GM12878 (cell line): ENCODE measurements at regions not wholly inside any gene's neighbourhood (a gene's known extent, or its start where the extent isn't known, plus 50 kb on each side); places are given as distances from the start of the nearest gene placed in this dataset.

Source experiments
- ATAC-seq: fragments of 200-7000 bp; cut with Tn5 transposase; 3 replicates; pipeline ENCODE4 v1.9.1; 2020; ENCODE audit warnings: mild to moderate bottlenecking, moderate library complexity
- BruUV-seq: library from RNA; stranded (reverse); fragments of 400-500 nt; replicated peaks from 2 replicates; lab custom pipeline; 2021; lab: Mats Ljungman, UMichigan
- CTCF ChIA-PET: fragments of 300-600 bp; sonication (Branson Sonifier 250); formaldehyde crosslinking; extraction: SDS; loops from one replicate; lab custom pipeline; 2021; ENCODE audit warnings: inconsistent platforms; lab: Yijun Ruan, JAX
- POLR2A ChIA-PET: fragments of 350-600 bp; formaldehyde crosslinking; extraction: SDS; loops from one replicate; lab custom pipeline; 2021; ENCODE audit warnings: inconsistent platforms; lab: Charles Lee
- RAD21 ChIA-PET: fragments of 300-600 bp; sonication (Branson Sonifier 250); formaldehyde crosslinking; loops from one replicate; lab custom pipeline; 2023; ENCODE audit warnings: antibody characterized with exemption; ENCODE audit not compliant: unreplicated experiment; lab: Charles Lee
- SMC1A ChIA-PET: fragments of 300-600 bp; sonication (Branson Sonifier 250); formaldehyde crosslinking; loops from one replicate; lab custom pipeline; 2023; ENCODE audit not compliant: unreplicated experiment, uncharacterized antibody; lab: Charles Lee
- DNase-seq: peaks from one replicate; pipeline ENCODE4 v3.0.0-alpha.2; 2011; ENCODE audit warnings: low read depth, low spot score
- FAIRE-seq: peaks from 3 replicates; lab custom pipeline; 2011; peaks lifted over from hg19 to GRCh38; lab: Jason Lieb, UNC
- H2AFZ ChIP-seq: 2 replicates; pipeline ENCODE4 v1.6.0; 2011; ENCODE audit warnings: low read depth, low read length, control low read depth; ENCODE audit not compliant: control insufficient read depth
- H3K27ac ChIP-seq: 2 replicates; pipeline ENCODE4 v1.5.1; 2011; ENCODE audit warnings: control low read depth; ENCODE audit not compliant: control insufficient read depth, insufficient read depth
- H3K27me3 ChIP-seq, 2 experiments: replicated peaks in 1 of 2; 2 replicates each; pipeline versions ENCODE4 v1.6.0 to v1.6.1; 2011; ENCODE audit warnings: low read length in 1 of 2; ENCODE audit not compliant: control insufficient read depth in 2 of 2, insufficient read depth in 2 of 2
- H3K36me3 ChIP-seq, 2 experiments: 2 replicates each; pipeline ENCODE4 v1.5.1; 2011; ENCODE audit warnings: low read length in 1 of 2; ENCODE audit not compliant: control insufficient read depth in 2 of 2, insufficient read depth in 2 of 2
- H3K4me1 ChIP-seq: 2 replicates; pipeline ENCODE4 v1.6.1; 2011; ENCODE audit warnings: mild to moderate bottlenecking, low read length, moderate library complexity, mixed read lengths; ENCODE audit not compliant: control insufficient read depth, insufficient read depth
- H3K4me2 ChIP-seq: 2 replicates; pipeline ENCODE4 v1.6.0; 2011; ENCODE audit warnings: control low read depth; ENCODE audit not compliant: control insufficient read depth, insufficient read depth
- H3K4me3 ChIP-seq: fragments of 200-600 bp; sonication (generic); 2 replicates; pipeline ENCODE4 v1.5.1; 2016
- H3K79me2 ChIP-seq: 2 replicates; pipeline ENCODE4 v1.6.0; 2011; ENCODE audit warnings: low read length; ENCODE audit not compliant: control insufficient read depth, insufficient read depth
- H3K9ac ChIP-seq: 2 replicates; pipeline ENCODE4 v1.8.0; 2011; ENCODE audit warnings: low read length, control low read depth, mixed read lengths; ENCODE audit not compliant: control insufficient read depth, insufficient read depth
- H3K9me3 ChIP-seq: replicated peaks from 3 replicates; pipeline ENCODE4 v1.5.1; 2011; ENCODE audit warnings: mild to moderate bottlenecking, low read length; ENCODE audit not compliant: control insufficient read depth, insufficient read depth
- H4K20me1 ChIP-seq: 2 replicates; pipeline ENCODE4 v1.6.0; 2011; ENCODE audit not compliant: control insufficient read depth, insufficient read depth
- BRCA1 ChIP-seq: IDR thresholded peaks from 2 replicates; pipeline ENCODE4 v1.6.1; 2011; ENCODE audit warnings: low read depth, low read length, improper control_type of control experiment
- CHD2 ChIP-seq: IDR thresholded peaks from 2 replicates; pipeline ENCODE4 v1.6.1; 2011; ENCODE audit warnings: low read depth, low read length, improper control_type of control experiment, borderline replicate concordance
- DPF2 ChIP-seq: fragments of 450-650 bp; IDR thresholded peaks from 2 replicates; pipeline ENCODE4 v1.6.1; 2017; ENCODE audit warnings: mild to moderate bottlenecking
- FOS ChIP-seq: IDR thresholded peaks from 3 replicates; pipeline ENCODE4 v1.6.1; 2011; ENCODE audit warnings: borderline replicate concordance; ENCODE audit not compliant: insufficient read length; ENCODE audit errors: extremely low read depth
- HDGF ChIP-seq: fragments of 450-650 bp; IDR thresholded peaks from 2 replicates; pipeline ENCODE4 v1.6.1; 2016; ENCODE audit warnings: antibody characterized with exemption
- IKZF2 ChIP-seq, 2 experiments: fragments of 450-650 bp; IDR thresholded peaks; 2 replicates each; pipeline ENCODE4 v1.6.1; 2017; ENCODE audit warnings: mild to moderate bottlenecking in 2 of 2, moderate library complexity in 2 of 2
- MEF2B ChIP-seq: fragments of 450-650 bp; IDR thresholded peaks from 2 replicates; pipeline ENCODE4 v1.6.1; 2018; ENCODE audit warnings: mild to moderate bottlenecking, moderate library complexity; ENCODE audit not compliant: partially characterized antibody, poor library complexity, severe bottlenecking
- NFIC ChIP-seq: IDR thresholded peaks from 2 replicates; pipeline ENCODE4 v1.6.1; 2012; ENCODE audit warnings: low read depth, mild to moderate bottlenecking, inconsistent platforms, low read length, moderate library complexity
- NFYB ChIP-seq: IDR thresholded peaks from 2 replicates; pipeline ENCODE4 v1.6.1; 2011; ENCODE audit warnings: low read depth, mild to moderate bottlenecking, low read length, improper control_type of control experiment, moderate library complexity; ENCODE audit not compliant: insufficient read depth
- NRF1 ChIP-seq: conservative IDR thresholded peaks from 2 replicates; pipeline ENCODE4 v1.6.1; 2011; ENCODE audit warnings: mild to moderate bottlenecking, low read depth, low read length, improper control_type of control experiment
- RAD21 ChIP-seq: IDR thresholded peaks from 2 replicates; pipeline ENCODE4 v1.6.1; 2011; ENCODE audit warnings: mild to moderate bottlenecking, low read depth, low read length, moderate library complexity; ENCODE audit not compliant: insufficient read depth
- RBBP5 ChIP-seq: fragments of 200-600 bp; sonication (generic); conservative IDR thresholded peaks from 2 replicates; pipeline ENCODE4 v1.6.1; 2016
- SUZ12 ChIP-seq: fragments of 200-600 bp; sonication (generic); IDR thresholded peaks from one replicate; pipeline ENCODE4 v1.6.1; 2018; ENCODE audit warnings: antibody characterized with exemption, mild to moderate bottlenecking; ENCODE audit not compliant: unreplicated experiment
- TCF3 ChIP-seq: IDR thresholded peaks from 2 replicates; pipeline ENCODE4 v1.6.1; 2012; ENCODE audit warnings: low read depth, mild to moderate bottlenecking, low read length, borderline replicate concordance; ENCODE audit not compliant: insufficient read depth
- WGBS: methylation state at CpG from one replicate; pipeline ENCODE4 v1.1.6; 2016; ENCODE audit warnings: low lambda C conversion rate; ENCODE audit not compliant: insufficient replicate concordance, insufficient coverage; ENCODE audit errors: missing lambda C conversion rate; 5-methylcytosine and 5-hydroxymethylcytosine counted together
- in situ Hi-C: fragments of 300-500 bp; cut with MboI; formaldehyde crosslinking; loops from 9 replicates; pipeline ENCODE4 v1.14.3; 2018; ENCODE audit warnings: mixed read lengths
- intact Hi-C: fragments of 100-400 bp; cut with micrococcal nuclease; formaldehyde crosslinking; loops from one replicate; pipeline ENCODE4 v1.14.2; 2022; ENCODE audit not compliant: unreplicated experiment
- TF ChIP-seq, protein P1 (sequence below): fragments of 450-650 bp; IDR thresholded peaks from 2 replicates; pipeline ENCODE4 v1.6.1; 2017; ENCODE audit warnings: mild to moderate bottlenecking, moderate library complexity
- TF ChIP-seq, protein P2 (sequence below): IDR thresholded peaks from 2 replicates; pipeline ENCODE4 v1.6.1; 2011; ENCODE audit warnings: borderline replicate concordance, low read depth, mild to moderate bottlenecking, moderate library complexity, low read length; ENCODE audit not compliant: insufficient read depth, poor library complexity, severe bottlenecking
- TF ChIP-seq, protein P3 (sequence below): IDR thresholded peaks from 2 replicates; pipeline ENCODE4 v1.6.1; 2012; ENCODE audit warnings: low read depth, low read length, improper control_type of control experiment

DNA sequence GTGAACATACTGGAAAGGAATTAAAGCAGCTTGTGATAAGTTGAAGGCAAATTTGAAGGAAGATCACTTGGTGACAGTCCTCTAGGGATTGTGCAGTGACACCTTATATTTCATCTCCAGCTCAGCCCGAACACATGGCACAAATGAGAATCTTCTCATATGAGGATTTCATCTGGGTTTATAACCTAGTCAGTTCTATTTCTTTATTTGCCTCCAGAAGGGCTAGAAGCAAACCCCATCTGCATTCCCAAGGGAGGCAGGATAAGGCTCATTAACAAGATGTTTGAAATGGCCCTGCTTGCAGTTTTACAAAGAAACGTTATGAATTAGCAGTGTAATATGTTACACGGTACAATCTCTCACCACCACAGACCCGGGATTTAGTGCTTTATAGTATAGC is 90.7 kb upstream of the KRR1 start:
- ChIA-PET POLR2A (interaction anchor here (0.5 kb wide), 1 partner anchor 1524 kb away, joined by 3 read pairs; no protein-coding TSS in a partner anchor), SMC1A (interaction anchor here (0.9 to 2.3 kb wide), 8 partner anchors 10 to 317 kb away, joined by 3 to 9 read pairs (median 4); no protein-coding TSS in a partner anchor), RAD21 (no interaction called here), CTCF (interaction anchor here (1.1 kb wide), 1 partner anchor 18 kb away, joined by 4 read pairs; no protein-coding TSS in a partner anchor)
- H2AFZ ChIP-seq: no peak overlapping the region
- H3K4me1 ChIP-seq: no peaks in the 10 kb centered on the region
- no peak for DNase-seq
- no peak overlapping the region for H3K4me3 ChIP-seq
- WGBS: 49% methylated on average over 4 of the region's 4 CpGs
- no TSS peak for BruUV-seq
- no peaks in the 10 kb centered on the region for H3K79me2 ChIP-seq
- intact Hi-C loops: no loop called here
- H3K4me2 ChIP-seq: no peak overlapping the region
- no peaks in the 10 kb centered on the region; the same call in 1 of the 2 replicates for H4K20me1 ChIP-seq
- no peak for FAIRE-seq
- in situ Hi-C loops: no loop called here
- ATAC-seq: no peak
- H3K27me3 ChIP-seq: no peaks in the 10 kb centered on the region
- no peak for TF ChIP-seq CHD2
- TF ChIP-seq NRF1: no peak
- TF ChIP-seq BRCA1: no peak
- no peak for TF ChIP-seq FOS
- no peak for TF ChIP-seq TCF3
- TF ChIP-seq, protein P1, sequence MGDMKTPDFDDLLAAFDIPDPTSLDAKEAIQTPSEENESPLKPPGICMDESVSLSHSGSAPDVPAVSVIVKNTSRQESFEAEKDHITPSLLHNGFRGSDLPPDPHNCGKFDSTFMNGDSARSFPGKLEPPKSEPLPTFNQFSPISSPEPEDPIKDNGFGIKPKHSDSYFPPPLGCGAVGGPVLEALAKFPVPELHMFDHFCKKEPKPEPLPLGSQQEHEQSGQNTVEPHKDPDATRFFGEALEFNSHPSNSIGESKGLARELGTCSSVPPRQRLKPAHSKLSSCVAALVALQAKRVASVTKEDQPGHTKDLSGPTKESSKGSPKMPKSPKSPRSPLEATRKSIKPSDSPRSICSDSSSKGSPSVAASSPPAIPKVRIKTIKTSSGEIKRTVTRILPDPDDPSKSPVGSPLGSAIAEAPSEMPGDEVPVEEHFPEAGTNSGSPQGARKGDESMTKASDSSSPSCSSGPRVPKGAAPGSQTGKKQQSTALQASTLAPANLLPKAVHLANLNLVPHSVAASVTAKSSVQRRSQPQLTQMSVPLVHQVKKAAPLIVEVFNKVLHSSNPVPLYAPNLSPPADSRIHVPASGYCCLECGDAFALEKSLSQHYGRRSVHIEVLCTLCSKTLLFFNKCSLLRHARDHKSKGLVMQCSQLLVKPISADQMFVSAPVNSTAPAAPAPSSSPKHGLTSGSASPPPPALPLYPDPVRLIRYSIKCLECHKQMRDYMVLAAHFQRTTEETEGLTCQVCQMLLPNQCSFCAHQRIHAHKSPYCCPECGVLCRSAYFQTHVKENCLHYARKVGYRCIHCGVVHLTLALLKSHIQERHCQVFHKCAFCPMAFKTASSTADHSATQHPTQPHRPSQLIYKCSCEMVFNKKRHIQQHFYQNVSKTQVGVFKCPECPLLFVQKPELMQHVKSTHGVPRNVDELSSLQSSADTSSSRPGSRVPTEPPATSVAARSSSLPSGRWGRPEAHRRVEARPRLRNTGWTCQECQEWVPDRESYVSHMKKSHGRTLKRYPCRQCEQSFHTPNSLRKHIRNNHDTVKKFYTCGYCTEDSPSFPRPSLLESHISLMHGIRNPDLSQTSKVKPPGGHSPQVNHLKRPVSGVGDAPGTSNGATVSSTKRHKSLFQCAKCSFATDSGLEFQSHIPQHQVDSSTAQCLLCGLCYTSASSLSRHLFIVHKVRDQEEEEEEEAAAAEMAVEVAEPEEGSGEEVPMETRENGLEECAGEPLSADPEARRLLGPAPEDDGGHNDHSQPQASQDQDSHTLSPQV: no peak
- TF ChIP-seq NFIC: no peak
- no peak for TF ChIP-seq RBBP5
- TF ChIP-seq SUZ12: no peak
- TF ChIP-seq NFYB: no peak
- TF ChIP-seq HDGF: no peak
- no peak for TF ChIP-seq IKZF2 (IDR thresholded peaks at IDR 0.05)
- no peak for TF ChIP-seq RAD21
- TF ChIP-seq MEF2B: no peak
- TF ChIP-seq, protein P2, sequence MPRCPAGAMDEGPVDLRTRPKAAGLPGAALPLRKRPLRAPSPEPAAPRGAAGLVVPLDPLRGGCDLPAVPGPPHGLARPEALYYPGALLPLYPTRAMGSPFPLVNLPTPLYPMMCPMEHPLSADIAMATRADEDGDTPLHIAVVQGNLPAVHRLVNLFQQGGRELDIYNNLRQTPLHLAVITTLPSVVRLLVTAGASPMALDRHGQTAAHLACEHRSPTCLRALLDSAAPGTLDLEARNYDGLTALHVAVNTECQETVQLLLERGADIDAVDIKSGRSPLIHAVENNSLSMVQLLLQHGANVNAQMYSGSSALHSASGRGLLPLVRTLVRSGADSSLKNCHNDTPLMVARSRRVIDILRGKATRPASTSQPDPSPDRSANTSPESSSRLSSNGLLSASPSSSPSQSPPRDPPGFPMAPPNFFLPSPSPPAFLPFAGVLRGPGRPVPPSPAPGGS: no peak
- TF ChIP-seq DPF2: no peak
- TF ChIP-seq, protein P3, sequence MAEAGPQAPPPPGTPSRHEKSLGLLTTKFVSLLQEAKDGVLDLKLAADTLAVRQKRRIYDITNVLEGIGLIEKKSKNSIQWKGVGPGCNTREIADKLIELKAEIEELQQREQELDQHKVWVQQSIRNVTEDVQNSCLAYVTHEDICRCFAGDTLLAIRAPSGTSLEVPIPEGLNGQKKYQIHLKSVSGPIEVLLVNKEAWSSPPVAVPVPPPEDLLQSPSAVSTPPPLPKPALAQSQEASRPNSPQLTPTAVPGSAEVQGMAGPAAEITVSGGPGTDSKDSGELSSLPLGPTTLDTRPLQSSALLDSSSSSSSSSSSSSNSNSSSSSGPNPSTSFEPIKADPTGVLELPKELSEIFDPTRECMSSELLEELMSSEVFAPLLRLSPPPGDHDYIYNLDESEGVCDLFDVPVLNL: no peak
- no peaks in the 10 kb centered on the region for H3K9me3 ChIP-seq
- H3K27ac ChIP-seq: no peak overlapping the region
- H3K36me3 ChIP-seq: no peaks in the 10 kb centered on the region
- H3K9ac ChIP-seq: no peak overlapping the region
